ENCODE measurements at regions not wholly inside any gene's neighbourhood (a gene's known extent, or its start where the extent isn't known, plus 50 kb on each side); places are given as distances from the start of the nearest gene placed in this dataset.

GRCh38 chr6:81561071-81561564 lies 191.4 kb downstream of the TENT5A start:
- TF ChIP-seq CTCF (IDR thresholded peaks at IDR 0.05; ENCODE audit: low read depth, low read length, missing input control) = no peak
- TF ChIP-seq, protein P1, sequence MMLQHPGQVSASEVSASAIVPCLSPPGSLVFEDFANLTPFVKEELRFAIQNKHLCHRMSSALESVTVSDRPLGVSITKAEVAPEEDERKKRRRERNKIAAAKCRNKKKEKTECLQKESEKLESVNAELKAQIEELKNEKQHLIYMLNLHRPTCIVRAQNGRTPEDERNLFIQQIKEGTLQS (IDR thresholded peaks at IDR 0.05) = no peak
